H1 (cell line): ENCODE measurements at regions not wholly inside any gene's neighbourhood (a gene's known extent, or its start where the extent isn't known, plus 50 kb on each side); places are given as distances from the start of the nearest gene placed in this dataset.

ENCODE experiments used
- CTCF ChIA-PET: fragments of 300-600 bp; sonication (Branson Sonifier 250); formaldehyde crosslinking; loops from one replicate; lab custom pipeline; 2021; ENCODE audit not compliant: partially characterized antibody; lab: Charles Lee
- POLR2A ChIA-PET: fragments of 300-600 bp; sonication (Branson Sonifier 250); formaldehyde crosslinking; loops from one replicate; lab custom pipeline; 2021; ENCODE audit warnings: inconsistent platforms; ENCODE audit not compliant: partially characterized antibody; lab: Charles Lee
- DNase-seq, 2 experiments: peaks; one replicate each; pipeline versions ENCODE4 v3.0.0 to v3.0.0-alpha.2; 2010 to 2022; ENCODE audit warnings: low spot score in 2 of 2, low read depth in 1 of 2, mixed read lengths in 1 of 2
- FAIRE-seq: peaks from 2 replicates; lab custom pipeline; 2011; peaks lifted over from hg19 to GRCh38; lab: Jason Lieb, UNC
- H2AFZ ChIP-seq: 2 replicates; pipeline ENCODE4 v1.8.1; 2012; ENCODE audit warnings: low read length, inconsistent platforms
- H2AK5ac ChIP-seq: 2 replicates; pipeline ENCODE4 v1.6.1; 2013; ENCODE audit warnings: low read depth, low read length
- H2BK120ac ChIP-seq: replicated peaks from 2 replicates; pipeline ENCODE3; 2013; ENCODE audit warnings: low read depth, low read length, inconsistent platforms
- H2BK12ac ChIP-seq: 2 replicates; pipeline ENCODE4 v1.6.1; 2013; ENCODE audit warnings: low read depth, low read length
- H2BK15ac ChIP-seq: 2 replicates; pipeline ENCODE4 v1.6.1; 2013; ENCODE audit warnings: low read length
- H2BK20ac ChIP-seq: 2 replicates; pipeline ENCODE4 v1.6.1; 2013; ENCODE audit warnings: low read length
- H2BK5ac ChIP-seq: 2 replicates; pipeline ENCODE4 v1.6.1; 2013; ENCODE audit warnings: low read depth, low read length
- H3K14ac ChIP-seq: 2 replicates; pipeline ENCODE4 v1.6.1; 2013; ENCODE audit warnings: inconsistent platforms; ENCODE audit not compliant: insufficient read length
- H3K18ac ChIP-seq: 2 replicates; pipeline ENCODE4 v1.6.1; 2013; ENCODE audit warnings: low read length; ENCODE audit errors: extremely low read depth
- H3K23ac ChIP-seq: 2 replicates; pipeline ENCODE4 v1.6.1; 2013; ENCODE audit warnings: inconsistent platforms; ENCODE audit not compliant: insufficient read length
- H3K23me2 ChIP-seq: 2 replicates; pipeline ENCODE4 v1.6.1; 2013; ENCODE audit warnings: low read depth, low read length
- H3K27ac ChIP-seq: 2 replicates; pipeline ENCODE4 v1.6.1; 2011; ENCODE audit warnings: low read depth, low read length, inconsistent platforms
- H3K27me3 ChIP-seq, 4 experiments: replicated peaks in 1 of 4; 1 replicate in 1 of 4; 2 replicates in 3 of 4; pipeline versions ENCODE4 v1.6.1 to v1.8.1; 2011 to 2013; ENCODE audit warnings: low read length in 3 of 4, mild to moderate bottlenecking in 3 of 4, inconsistent platforms in 2 of 4, mixed read lengths in 2 of 4, moderate library complexity in 1 of 4; ENCODE audit not compliant: control insufficient read depth in 3 of 4, insufficient read depth in 3 of 4; ENCODE audit errors: extremely low read depth in 1 of 4
- H3K36me3 ChIP-seq, 4 experiments: 2 replicates each; pipeline versions ENCODE4 v1.6.1 to v1.8.1; 2011 to 2013; ENCODE audit warnings: mild to moderate bottlenecking in 4 of 4, low read length in 3 of 4, moderate library complexity in 2 of 4, control low read depth in 1 of 4, inconsistent platforms in 1 of 4; ENCODE audit not compliant: insufficient read depth in 4 of 4, control insufficient read depth in 2 of 4
- H3K4ac ChIP-seq: replicated peaks from 2 replicates; pipeline ENCODE3; 2013; ENCODE audit warnings: low read length, low read depth, mixed read lengths, inconsistent platforms; ENCODE audit not compliant: insufficient read length
- H3K4me1 ChIP-seq, 4 experiments: replicated peaks in 1 of 4; 1 replicate in 1 of 4; 2 replicates in 3 of 4; pipeline versions ENCODE4 v1.6.1 to v1.8.1; 2011 to 2013; ENCODE audit warnings: low read length in 3 of 4, inconsistent platforms in 2 of 4, mixed read lengths in 1 of 4; ENCODE audit not compliant: insufficient read depth in 4 of 4, control insufficient read depth in 3 of 4
- H3K4me2 ChIP-seq, 2 experiments: 2 replicates each; pipeline versions ENCODE4 v1.6.1 to v1.8.1; 2011 to 2013; ENCODE audit warnings: low read depth in 2 of 2, low read length in 2 of 2, control low read depth in 1 of 2, inconsistent platforms in 1 of 2, mild to moderate bottlenecking in 1 of 2; ENCODE audit not compliant: insufficient read depth in 1 of 2
- H3K4me3 ChIP-seq, 4 experiments: fragments of 200-600, 300-600 bp in 1 of 4; sonication (generic), shearing (Covaris generic), sonication (Bioruptor Twin) in 1 of 4; 2 replicates each; pipeline versions ENCODE4 v1.5.1 to v1.8.1; 2011 to 2016; ENCODE audit warnings: low read length in 4 of 4, low read depth in 3 of 4, control low read depth in 2 of 4, inconsistent platforms in 2 of 4, mild to moderate bottlenecking in 2 of 4, mixed read lengths in 1 of 4, moderate library complexity in 1 of 4; ENCODE audit not compliant: insufficient read depth in 2 of 4; ENCODE audit errors: extremely low read depth in 1 of 4
- H3K56ac ChIP-seq: replicated peaks from 2 replicates; pipeline ENCODE3; 2013; ENCODE audit warnings: low read depth, mild to moderate bottlenecking, mixed read lengths, low read length, inconsistent platforms; ENCODE audit not compliant: insufficient read length
- H3K79me1 ChIP-seq: 2 replicates; pipeline ENCODE4 v1.6.1; 2013; ENCODE audit warnings: low read depth, low read length, control low read depth
- H3K79me2 ChIP-seq, 2 experiments: 2 replicates each; pipeline versions ENCODE4 v1.6.1 to v1.8.1; 2012 to 2013; ENCODE audit warnings: low read length in 2 of 2, mild to moderate bottlenecking in 2 of 2, inconsistent platforms in 1 of 2; ENCODE audit not compliant: insufficient read depth in 2 of 2, control insufficient read depth in 1 of 2
- H3K9ac ChIP-seq, 4 experiments: replicated peaks in 1 of 4; 1 replicate in 1 of 4; 2 replicates in 3 of 4; pipeline versions ENCODE4 v1.6.1 to v1.8.1; 2011 to 2013; ENCODE audit warnings: low read depth in 3 of 4, low read length in 3 of 4, control low read depth in 2 of 4, mild to moderate bottlenecking in 2 of 4, moderate library complexity in 2 of 4, inconsistent platforms in 1 of 4; ENCODE audit errors: extremely low read depth in 1 of 4
- H3K9me3 ChIP-seq, 2 experiments: 2 replicates each; pipeline versions ENCODE4 v1.6.1 to v1.8.1; 2012 to 2013; ENCODE audit warnings: mild to moderate bottlenecking in 2 of 2, moderate library complexity in 2 of 2, control low read depth in 1 of 2, inconsistent platforms in 1 of 2, low read depth in 1 of 2, low read length in 1 of 2, mixed read lengths in 1 of 2; ENCODE audit not compliant: insufficient read depth in 2 of 2
- H4K20me1 ChIP-seq, 2 experiments: replicated peaks in 1 of 2; 2 replicates each; pipeline versions ENCODE3 to v1.8.1; 2011 to 2013; ENCODE audit warnings: inconsistent platforms in 2 of 2, low read length in 2 of 2, mild to moderate bottlenecking in 1 of 2; ENCODE audit not compliant: insufficient read depth in 2 of 2, control insufficient read depth in 1 of 2
- H4K5ac ChIP-seq: 2 replicates; pipeline ENCODE4 v1.6.1; 2013; ENCODE audit warnings: low read length, low read depth, mixed read lengths, inconsistent platforms; ENCODE audit not compliant: insufficient read length
- H4K8ac ChIP-seq: 2 replicates; pipeline ENCODE4 v1.8.0; 2013; ENCODE audit warnings: mild to moderate bottlenecking, moderate library complexity, low read length, inconsistent platforms; ENCODE audit not compliant: insufficient read depth; ENCODE audit errors: extremely low read depth
- H4K91ac ChIP-seq: replicated peaks from 2 replicates; pipeline ENCODE3; 2013; ENCODE audit warnings: low read length, mixed read lengths, inconsistent platforms; ENCODE audit not compliant: insufficient read length
- BRCA1 ChIP-seq: IDR thresholded peaks from 2 replicates; pipeline ENCODE4 v1.6.1; 2012; ENCODE audit warnings: low read depth, low read length, improper control_type of control experiment
- EP300 ChIP-seq, 2 experiments: IDR thresholded peaks; 1 replicate in 1 of 2; 2 replicates in 1 of 2; pipeline ENCODE4 v1.6.1; 2011 to 2012; ENCODE audit warnings: low read depth in 2 of 2, low read length in 2 of 2, mild to moderate bottlenecking in 2 of 2, borderline replicate concordance in 1 of 2, inconsistent platforms in 1 of 2, moderate library complexity in 1 of 2
- EZH2 ChIP-seq: fragments of 200-600 bp; sonication (generic); IDR thresholded peaks from 2 replicates; pipeline ENCODE4 v1.7.1; 2012; ENCODE audit warnings: low read depth, mild to moderate bottlenecking, moderate library complexity, low read length, inconsistent platforms; ENCODE audit not compliant: severe bottlenecking
- KDM4A ChIP-seq: IDR thresholded peaks from one replicate; pipeline ENCODE4 v1.7.1; 2012; ENCODE audit warnings: low read depth, mild to moderate bottlenecking, moderate library complexity, low read length, inconsistent platforms; ENCODE audit not compliant: severe bottlenecking
- MAFK ChIP-seq: IDR thresholded peaks from 2 replicates; pipeline ENCODE4 v1.6.1; 2012; ENCODE audit warnings: low read depth, mild to moderate bottlenecking, improper control_type of control experiment, low read length
- POLR2A ChIP-seq, 2 experiments: IDR thresholded peaks; 1 replicate in 1 of 2; 2 replicates in 1 of 2; pipeline ENCODE4 v1.6.1; 2011; ENCODE audit warnings: low read depth in 2 of 2, low read length in 2 of 2, mild to moderate bottlenecking in 2 of 2; ENCODE audit errors: control extremely low read depth in 1 of 2
- POU5F1 ChIP-seq: IDR thresholded peaks from 2 replicates; pipeline ENCODE4 v1.6.1; 2011; ENCODE audit warnings: low read depth, mild to moderate bottlenecking, low read length, moderate library complexity
- RFX5 ChIP-seq: IDR thresholded peaks from 2 replicates; pipeline ENCODE4 v1.6.1; 2011; ENCODE audit warnings: low read depth, low read length, improper control_type of control experiment, borderline replicate concordance
- SIN3A ChIP-seq, 2 experiments: IDR thresholded peaks in 1 of 2; conservative IDR thresholded peaks in 1 of 2; 2 replicates each; pipeline ENCODE4 v1.6.1; 2011 to 2012; ENCODE audit warnings: low read length in 2 of 2, improper control_type of control experiment in 1 of 2, low read depth in 1 of 2, mild to moderate bottlenecking in 1 of 2
- USF2 ChIP-seq: IDR thresholded peaks from 2 replicates; pipeline ENCODE4 v1.6.1; 2011; ENCODE audit warnings: low read length, improper control_type of control experiment
- WGBS, 2 experiments: shearing (Covaris generic) in 1 of 2; methylation state at CpG; one replicate each; pipeline versions ENCODE4 v1.1.6 to v1.1.7; 2013 to 2015; ENCODE audit warnings: low lambda C conversion rate in 2 of 2, mixed read lengths in 2 of 2, inconsistent platforms in 1 of 2, low coverage in 1 of 2, missing lambda C conversion rate in 1 of 2; ENCODE audit not compliant: insufficient replicate concordance in 2 of 2, insufficient coverage in 1 of 2, insufficient read length in 1 of 2; ENCODE audit errors: extremely low coverage in 1 of 2, missing lambda C conversion rate in 1 of 2; 5-methylcytosine and 5-hydroxymethylcytosine counted together

GRCh38 chr4:179521952-179522351, 2079.7 kb upstream of the AGA start:
- no peak overlapping the region for H3K9ac ChIP-seq
- no peak overlapping the region for H3K56ac ChIP-seq
- no peak overlapping the region for H2AFZ ChIP-seq
- 86% methylated on average over 2 of the region's 2 CpGs; no CpG with 5 or more reads in 1 of the 2 experiments for WGBS, 2 experiments
- no peaks in the 10 kb centered on the region for H3K27me3 ChIP-seq
- H3K79me1 ChIP-seq, result no peaks in the 10 kb centered on the region
- H3K23ac ChIP-seq, result no peak overlapping the region
- FAIRE-seq (no peak), DNase-seq (no peak)
- H4K8ac ChIP-seq, result no peak overlapping the region
- no peaks in the 10 kb centered on the region for H4K20me1 ChIP-seq
- H3K4me1 ChIP-seq, result no peaks in the 10 kb centered on the region
- no peak overlapping the region for H2AK5ac ChIP-seq
- H2BK20ac ChIP-seq, result no peak overlapping the region
- no peak overlapping the region for H2BK12ac ChIP-seq
- no peaks in the 10 kb centered on the region for H3K79me2 ChIP-seq
- no peak overlapping the region for H2BK5ac ChIP-seq
- H3K4ac ChIP-seq, result no peak overlapping the region
- H4K5ac ChIP-seq, result no peak overlapping the region
- no peak overlapping the region for H2BK15ac ChIP-seq
- H3K9me3 ChIP-seq, result no peaks in the 10 kb centered on the region
- POLR2A ChIA-PET, result no interaction called here
- peaks cover 2% of the 10 kb centered on the region; the same call in 1 of the 2 replicates for H3K23me2 ChIP-seq
- H2BK120ac ChIP-seq, result no peak overlapping the region
- H4K91ac ChIP-seq, result no peak overlapping the region
- H3K4me3 ChIP-seq, result no peak overlapping the region
- no peak overlapping the region for H3K4me2 ChIP-seq
- H3K36me3 ChIP-seq, result no peaks in the 10 kb centered on the region
- H3K14ac ChIP-seq, result no peak overlapping the region
- CTCF ChIA-PET, result interaction anchor here (1.0 kb wide), 1 partner anchor 9 kb away, joined by 3 read pairs; no protein-coding TSS in a partner anchor
- no peak overlapping the region for H3K18ac ChIP-seq
- H3K27ac ChIP-seq, result no peak overlapping the region
- no peak for TF ChIP-seq BRCA1
- no peak for TF ChIP-seq MAFK
- TF ChIP-seq POU5F1, result no peak
- TF ChIP-seq USF2, result no peak
- no peak for TF ChIP-seq EP300 (IDR thresholded peaks at IDR 0.05; ENCODE audit: borderline replicate concordance in 1 of 2, low read depth in 2 of 2, low read length in 2 of 2)
- TF ChIP-seq KDM4A, result no peak
- TF ChIP-seq SIN3A (conservative IDR thresholded peaks at IDR 0.05 in 1 of 2, IDR thresholded peaks at IDR 0.05 in 1 of 2; ENCODE audit: low read depth in 1 of 2, low read length in 2 of 2), result no peak
- TF ChIP-seq EZH2, result no peak
- TF ChIP-seq RFX5, result no peak
- no peak for TF ChIP-seq POLR2A (IDR thresholded peaks at IDR 0.05; ENCODE audit: control extremely low read depth in 1 of 2, low read depth in 2 of 2, low read length in 2 of 2)
